CD14-positive monocyte (primary cell): ENCODE measurements at regions not wholly inside any gene's neighbourhood (a gene's known extent, or its start where the extent isn't known, plus 50 kb on each side); places are given as distances from the start of the nearest gene placed in this dataset.

Experiments used
- DNase-seq, 3 donors: peaks; one replicate each; pipeline ENCODE4 v3.0.0-alpha.2; 2011 to 2022
- H2AFZ ChIP-seq: 2 replicates; pipeline ENCODE4 v1.6.0; 2012; ENCODE audit warnings: mild to moderate bottlenecking, low read depth, low read length, inconsistent platforms; ENCODE audit not compliant: insufficient read depth, poor library complexity, severe bottlenecking
- H3K27ac ChIP-seq, 2 donors: 1 replicate in 1 of 2; 2 replicates in 1 of 2; pipeline ENCODE4 v1.5.1; 2012 to 2013; ENCODE audit warnings: low read length in 2 of 2, control low read depth in 1 of 2, inconsistent platforms in 1 of 2, low read depth in 1 of 2, mild to moderate bottlenecking in 1 of 2
- H3K27me3 ChIP-seq, 2 donors: one replicate each; pipeline versions ENCODE4 v1.6.0 to v1.6.1; 2011 to 2013; ENCODE audit warnings: low read length in 2 of 2; ENCODE audit not compliant: control insufficient read depth in 2 of 2, insufficient read depth in 2 of 2
- H3K36me3 ChIP-seq, 2 donors: replicated peaks in 1 of 2; 1 replicate in 1 of 2; 2 replicates in 1 of 2; pipeline versions ENCODE4 v1.5.1 to v1.6.1; 2012 to 2013; ENCODE audit warnings: low read length in 2 of 2, control low read depth in 1 of 2, inconsistent platforms in 1 of 2, mild to moderate bottlenecking in 1 of 2; ENCODE audit not compliant: insufficient read depth in 2 of 2, control insufficient read depth in 1 of 2
- H3K4me1 ChIP-seq, 2 donors: 1 replicate in 1 of 2; 2 replicates in 1 of 2; pipeline versions ENCODE4 v1.5.1 to v1.6.1; 2012 to 2013; ENCODE audit warnings: low read length in 2 of 2, control low read depth in 1 of 2, inconsistent platforms in 1 of 2, mild to moderate bottlenecking in 1 of 2, moderate library complexity in 1 of 2; ENCODE audit not compliant: insufficient read depth in 2 of 2, control insufficient read depth in 1 of 2
- H3K4me2 ChIP-seq: replicated peaks from 2 replicates; pipeline ENCODE3; 2012; ENCODE audit warnings: low read length, moderate library complexity, mild to moderate bottlenecking; ENCODE audit not compliant: poor library complexity, severe bottlenecking; ENCODE audit errors: extremely low read depth
- H3K4me3 ChIP-seq, 3 experiments: fragments of 200-600 bp in 1 of 3; sonication (generic) in 1 of 3; replicated peaks in 1 of 3; 1 replicate in 2 of 3; 2 replicates in 1 of 3; pipeline ENCODE4 v1.5.1; 2011 to 2013; ENCODE audit warnings: low read length in 3 of 3, mild to moderate bottlenecking in 3 of 3, control low read depth in 2 of 3, low read depth in 2 of 3, inconsistent platforms in 1 of 3, moderate library complexity in 1 of 3
- H3K79me2 ChIP-seq: 2 replicates; pipeline ENCODE4 v1.6.0; 2012; ENCODE audit warnings: mild to moderate bottlenecking, control low read depth, inconsistent platforms, low read length, moderate library complexity; ENCODE audit not compliant: insufficient read depth
- H3K9ac ChIP-seq: 2 replicates; pipeline ENCODE4 v1.6.0; 2017; ENCODE audit warnings: low read length, mild to moderate bottlenecking; ENCODE audit not compliant: insufficient read depth, poor library complexity, severe bottlenecking
- H3K9me3 ChIP-seq, 2 donors: replicated peaks in 1 of 2; 1 replicate in 1 of 2; 2 replicates in 1 of 2; pipeline versions ENCODE4 v1.5.1 to v1.6.1; 2012 to 2013; ENCODE audit warnings: low read length in 2 of 2, control low read depth in 1 of 2; ENCODE audit not compliant: control insufficient read depth in 1 of 2, insufficient read depth in 1 of 2
- H4K20me1 ChIP-seq: 2 replicates; pipeline ENCODE4 v1.6.0; 2012; ENCODE audit warnings: mild to moderate bottlenecking, low read length, control low read depth, moderate library complexity; ENCODE audit not compliant: insufficient read depth
- H3K27ac Mint-ChIP-seq, 7 donors: one replicate each; pipeline ENCODE4 v1.8.0; 2020; ENCODE audit warnings: mild to moderate bottlenecking in 7 of 7, mixed read lengths in 7 of 7, moderate library complexity in 6 of 7, inconsistent platforms in 2 of 7
- H3K27me3 Mint-ChIP-seq, 3 donors: one replicate each; pipeline ENCODE4 v1.8.0; 2021 to 2022; ENCODE audit warnings: low read depth in 3 of 3, mild to moderate bottlenecking in 3 of 3, mixed read lengths in 3 of 3, moderate library complexity in 3 of 3, inconsistent platforms in 1 of 3
- H3K36me3 Mint-ChIP-seq, 2 donors: one replicate each; pipeline ENCODE4 v1.8.0; 2020; ENCODE audit warnings: mixed read lengths in 2 of 2, inconsistent platforms in 1 of 2, mild to moderate bottlenecking in 1 of 2
- H3K4me1 Mint-ChIP-seq: one replicate; pipeline ENCODE4 v1.8.0; 2020; ENCODE audit warnings: mild to moderate bottlenecking, mixed read lengths
- H3K4me3 Mint-ChIP-seq, 2 donors: one replicate each; pipeline ENCODE4 v1.8.0; 2020; ENCODE audit warnings: mild to moderate bottlenecking in 2 of 2, mixed read lengths in 2 of 2, moderate library complexity in 1 of 2
- H3K9me3 Mint-ChIP-seq, 7 donors: one replicate each; pipeline ENCODE4 v1.8.0; 2020 to 2022; ENCODE audit warnings: mixed read lengths in 7 of 7, mild to moderate bottlenecking in 6 of 7, moderate library complexity in 6 of 7, inconsistent platforms in 2 of 7
- whole genome bisulfite sequencing: methylation state at CpG from one replicate; pipeline ENCODE4 v1.1.5; 2013; ENCODE audit warnings: missing lambda C conversion rate; ENCODE audit not compliant: insufficient coverage; 5-methylcytosine and 5-hydroxymethylcytosine counted together
- intact Hi-C, 2 donors: fragments of 100-400 bp; cut with micrococcal nuclease; formaldehyde crosslinking; loops; one replicate each; pipeline versions ENCODE4 v1.15.0 to v1.15.1; 2023
- TF ChIP-seq, protein P1 (sequence below): fragments of 200-600 bp; IDR thresholded peaks from one replicate; pipeline ENCODE4 v1.8.0; 2022; ENCODE audit warnings: antibody characterized with exemption, mild to moderate bottlenecking

DNA sequence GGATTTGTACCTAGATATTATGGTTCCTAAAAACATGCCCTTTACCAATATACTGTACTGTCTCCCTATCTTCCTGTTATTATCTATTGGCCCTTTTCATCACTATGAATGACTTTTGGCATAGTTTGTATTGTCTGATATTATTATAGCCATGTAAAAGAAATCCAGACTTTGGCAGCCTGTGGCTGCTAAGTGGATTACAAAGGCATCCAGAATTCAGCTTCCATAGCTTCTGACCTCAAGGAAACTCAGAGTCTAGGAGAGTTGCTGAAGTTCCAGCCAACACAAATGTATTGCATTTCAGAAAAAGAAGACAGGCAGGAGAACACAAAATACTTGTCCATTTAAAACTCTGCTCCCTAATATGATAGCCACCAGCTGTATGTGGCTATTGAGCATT, 319.2 kb upstream of the MPDZ start:
- H3K4me1 ChIP-seq: no peaks in the 10 kb centered on the region
- TF ChIP-seq, protein P1, sequence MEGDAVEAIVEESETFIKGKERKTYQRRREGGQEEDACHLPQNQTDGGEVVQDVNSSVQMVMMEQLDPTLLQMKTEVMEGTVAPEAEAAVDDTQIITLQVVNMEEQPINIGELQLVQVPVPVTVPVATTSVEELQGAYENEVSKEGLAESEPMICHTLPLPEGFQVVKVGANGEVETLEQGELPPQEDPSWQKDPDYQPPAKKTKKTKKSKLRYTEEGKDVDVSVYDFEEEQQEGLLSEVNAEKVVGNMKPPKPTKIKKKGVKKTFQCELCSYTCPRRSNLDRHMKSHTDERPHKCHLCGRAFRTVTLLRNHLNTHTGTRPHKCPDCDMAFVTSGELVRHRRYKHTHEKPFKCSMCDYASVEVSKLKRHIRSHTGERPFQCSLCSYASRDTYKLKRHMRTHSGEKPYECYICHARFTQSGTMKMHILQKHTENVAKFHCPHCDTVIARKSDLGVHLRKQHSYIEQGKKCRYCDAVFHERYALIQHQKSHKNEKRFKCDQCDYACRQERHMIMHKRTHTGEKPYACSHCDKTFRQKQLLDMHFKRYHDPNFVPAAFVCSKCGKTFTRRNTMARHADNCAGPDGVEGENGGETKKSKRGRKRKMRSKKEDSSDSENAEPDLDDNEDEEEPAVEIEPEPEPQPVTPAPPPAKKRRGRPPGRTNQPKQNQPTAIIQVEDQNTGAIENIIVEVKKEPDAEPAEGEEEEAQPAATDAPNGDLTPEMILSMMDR: no peak
- Mint-ChIP-seq H3K4me1 (no peaks in the 10 kb centered on the region), H3K9me3 (peaks cover 0 to 8% (median 4%) of the 10 kb centered on the region in 7 donors), H3K4me3 (no peak overlapping the region), H3K36me3 (no peaks in the 10 kb centered on the region), H3K27ac (no peak overlapping the region), H3K27me3 (peaks cover 0 to 2% (median 0%) of the 10 kb centered on the region in 3 donors)
- no peak overlapping the region for H3K9ac ChIP-seq
- no peak overlapping the region for H3K4me3 ChIP-seq
- no peak overlapping the region for H2AFZ ChIP-seq
- H3K79me2 ChIP-seq: no peaks in the 10 kb centered on the region
- H3K36me3 ChIP-seq: no peaks in the 10 kb centered on the region
- no peaks in the 10 kb centered on the region for H3K27me3 ChIP-seq
- no peaks in the 10 kb centered on the region for H4K20me1 ChIP-seq
- peaks cover 0 to 14% of the 10 kb centered on the region in 2 donors for H3K9me3 ChIP-seq
- no peak overlapping the region for H3K27ac ChIP-seq
- H3K4me2 ChIP-seq: no peak overlapping the region
- intact Hi-C loops: no loop called here
- no peak for DNase-seq

DNA sequence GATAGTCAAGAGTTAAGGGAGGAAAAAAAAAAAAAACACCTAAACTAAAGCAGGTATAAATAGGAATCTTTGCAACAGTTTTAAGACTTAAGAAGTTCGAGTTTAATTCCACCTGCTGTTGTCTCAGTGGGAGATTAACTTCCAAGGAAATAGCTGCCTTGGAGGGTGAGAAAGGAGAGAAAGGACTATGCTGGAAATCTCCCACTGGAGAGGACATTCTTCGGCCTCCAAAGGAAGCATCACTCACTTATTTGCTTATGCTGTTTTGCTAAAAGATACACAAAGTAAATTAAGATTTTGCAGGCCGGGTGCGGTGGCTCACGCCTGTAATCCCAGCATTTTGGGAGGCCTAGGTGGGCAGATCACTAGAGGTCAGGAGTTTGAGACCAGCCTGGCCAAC, 317.9 kb upstream of the MPDZ start:
- H3K9me3 ChIP-seq: peaks cover 0 to 7% of the 10 kb centered on the region in 2 donors
- no peaks in the 10 kb centered on the region for H3K36me3 ChIP-seq
- H3K36me3 Mint-ChIP-seq: no peaks in the 10 kb centered on the region
- H4K20me1 ChIP-seq: no peaks in the 10 kb centered on the region
- intact Hi-C loops: no loop called here
- H2AFZ ChIP-seq: no peak overlapping the region
- no peak for DNase-seq
- H3K9me3 Mint-ChIP-seq: peaks cover 0 to 12% (median 2%) of the 10 kb centered on the region in 7 donors
- H3K4me2 ChIP-seq: no peak overlapping the region
- H3K4me3 Mint-ChIP-seq: no peak overlapping the region
- H3K27ac ChIP-seq: no peak overlapping the region
- no peaks in the 10 kb centered on the region for H3K27me3 Mint-ChIP-seq
- TF ChIP-seq, protein P1: no peak
- WGBS: no CpG with 5 or more reads among the region's 5 CpGs
- no peaks in the 10 kb centered on the region for H3K4me1 Mint-ChIP-seq
- no peak overlapping the region for H3K27ac Mint-ChIP-seq
- no peaks in the 10 kb centered on the region for H3K4me1 ChIP-seq
- H3K4me3 ChIP-seq: no peak overlapping the region
- H3K79me2 ChIP-seq: no peaks in the 10 kb centered on the region
- no peak overlapping the region for H3K9ac ChIP-seq
- no peaks in the 10 kb centered on the region for H3K27me3 ChIP-seq
